Heart left ventricle (tissue), 13 donors: ENCODE measurements at regions not wholly inside any gene's neighbourhood (a gene's known extent, or its start where the extent isn't known, plus 50 kb on each side); places are given as distances from the start of the nearest gene placed in this dataset.

Source experiments
- POLR2A ChIP-seq, 2 donors: fragments of 450-650 bp; IDR thresholded peaks; one replicate each; pipeline ENCODE4 v1.6.1; 2017; ENCODE audit warnings: antibody characterized with exemption in 2 of 2, mild to moderate bottlenecking in 2 of 2, moderate library complexity in 2 of 2
- TF ChIP-seq, protein P1 (sequence below), 12 donors: fragments of 200-600 bp; sonication (generic) in 4 of 12; IDR thresholded peaks; one replicate each; pipeline versions ENCODE4 v1.5.0 to v1.8.0; 2018 to 2022; ENCODE audit warnings: antibody characterized with exemption in 12 of 12, mild to moderate bottlenecking in 5 of 12
- donor health status: ischemic (EF 13 %, LVEDD 7.1; RV severe dilation, severe dysfunction).
- donor health status: DM: no; HTN: yes; CAD: no.
- donor health status: DM: no; HTN: no; CAD: no.
- donor health status: ischemic (EF 25% LVEDD 6.9; RV normal size, moderate dysfunction).
- donor health status: ischemic (EF 25% LVEDD 5.7; RV mildly dilated, moderate dysfunction).
- donor health status: ischemic (EF 35%, LVEDD 5.7; RV mildly dilated, moderate dysfunction).
- donor health status: nonischemic (EF 11% LVEDD 7.7; RV severe dilation, severe dysfunction).
- donor health status: DM: yes; HTN: yes; CAD: no.
- donor health status: PGD.
- donor health status: ischemic (EF 29% LVEDD 5.4; RV normal size, mild dysfunction).
- donor health status: nonischemic (EF 23%, LVEDD 6.1; RV moderate dilation, normal function).

GRCh38 chr7:51613911-51614357 is 297.3 kb upstream of the COBL start:
- TF ChIP-seq POLR2A (IDR thresholded peaks at IDR 0.05), result no peak
- TF ChIP-seq, protein P1, sequence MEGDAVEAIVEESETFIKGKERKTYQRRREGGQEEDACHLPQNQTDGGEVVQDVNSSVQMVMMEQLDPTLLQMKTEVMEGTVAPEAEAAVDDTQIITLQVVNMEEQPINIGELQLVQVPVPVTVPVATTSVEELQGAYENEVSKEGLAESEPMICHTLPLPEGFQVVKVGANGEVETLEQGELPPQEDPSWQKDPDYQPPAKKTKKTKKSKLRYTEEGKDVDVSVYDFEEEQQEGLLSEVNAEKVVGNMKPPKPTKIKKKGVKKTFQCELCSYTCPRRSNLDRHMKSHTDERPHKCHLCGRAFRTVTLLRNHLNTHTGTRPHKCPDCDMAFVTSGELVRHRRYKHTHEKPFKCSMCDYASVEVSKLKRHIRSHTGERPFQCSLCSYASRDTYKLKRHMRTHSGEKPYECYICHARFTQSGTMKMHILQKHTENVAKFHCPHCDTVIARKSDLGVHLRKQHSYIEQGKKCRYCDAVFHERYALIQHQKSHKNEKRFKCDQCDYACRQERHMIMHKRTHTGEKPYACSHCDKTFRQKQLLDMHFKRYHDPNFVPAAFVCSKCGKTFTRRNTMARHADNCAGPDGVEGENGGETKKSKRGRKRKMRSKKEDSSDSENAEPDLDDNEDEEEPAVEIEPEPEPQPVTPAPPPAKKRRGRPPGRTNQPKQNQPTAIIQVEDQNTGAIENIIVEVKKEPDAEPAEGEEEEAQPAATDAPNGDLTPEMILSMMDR (IDR thresholded peaks at IDR 0.05), result no peak
